CD4-positive, alpha-beta T cell treated with Interleukin-4 for 4 hours (primary cell): ENCODE measurements at regions not wholly inside any gene's neighbourhood (a gene's known extent, or its start where the extent isn't known, plus 50 kb on each side); places are given as distances from the start of the nearest gene placed in this dataset.

Source experiments
- DNase-seq: peaks from one replicate; pipeline ENCODE4 v3.0.0-alpha.2; 2020

DNA sequence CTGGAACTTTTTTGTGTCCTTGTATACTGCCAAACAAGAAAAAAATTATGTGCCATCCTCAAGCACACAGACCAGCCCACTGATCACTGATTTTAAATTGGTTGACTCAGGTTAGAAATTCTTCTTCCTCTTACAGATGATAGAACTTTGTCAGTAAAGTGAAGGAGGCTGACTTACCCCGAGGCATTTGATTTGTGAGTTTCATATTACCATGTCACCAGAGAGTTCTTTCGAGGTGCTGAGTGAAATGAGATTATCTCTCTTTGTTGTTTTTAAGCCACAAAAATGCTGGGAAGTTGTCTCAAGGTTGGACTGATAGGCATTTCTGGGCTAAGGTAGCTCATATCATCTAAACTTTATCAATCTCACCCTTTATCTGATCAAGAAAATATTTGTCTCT, 78.8 kb upstream of the FAM180A start:
- DNase-seq, result no peak

GRCh38 chr7:135825406-135825805, 76.8 kb upstream of the FAM180A start:
- DNase-seq, result no peak

GRCh38 chr7:135822376-135822775, 73.8 kb upstream of the FAM180A start:
- DNase-seq, result no peak

- DNase-seq, result no peak
Measured at GRCh38 chr7:135817583-135817982, 69.0 kb upstream of the FAM180A start.

DNA sequence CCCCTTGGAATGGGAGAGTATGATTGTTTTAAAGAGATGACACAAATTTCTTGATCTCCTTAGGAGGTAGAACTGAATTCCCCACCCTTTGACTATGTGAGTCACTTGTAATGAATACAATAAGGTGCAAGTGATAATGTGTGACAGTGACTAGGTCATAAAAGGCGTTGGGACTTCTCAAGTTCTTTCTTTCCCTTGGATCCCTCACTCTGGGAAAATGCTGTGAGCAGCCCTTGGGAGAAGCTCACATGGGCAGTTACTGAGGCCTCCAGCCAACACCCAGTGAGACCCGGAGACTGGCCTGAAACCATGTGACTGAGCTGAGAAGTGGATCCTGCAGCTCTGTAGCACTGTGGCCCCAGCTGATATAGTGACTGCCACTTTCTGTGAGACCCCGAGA, 66.4 kb upstream of the FAM180A start:
- no peak for DNase-seq

- no peak for DNase-seq
Measured at GRCh38 chr7:135812148-135812547, 63.5 kb upstream of the FAM180A start.

- no peak for DNase-seq
Measured at GRCh38 chr7:135811506-135811905, 62.9 kb upstream of the FAM180A start.

GRCh38 chr7:135808206-135808605, 59.6 kb upstream of the FAM180A start:
- no peak for DNase-seq

DNA sequence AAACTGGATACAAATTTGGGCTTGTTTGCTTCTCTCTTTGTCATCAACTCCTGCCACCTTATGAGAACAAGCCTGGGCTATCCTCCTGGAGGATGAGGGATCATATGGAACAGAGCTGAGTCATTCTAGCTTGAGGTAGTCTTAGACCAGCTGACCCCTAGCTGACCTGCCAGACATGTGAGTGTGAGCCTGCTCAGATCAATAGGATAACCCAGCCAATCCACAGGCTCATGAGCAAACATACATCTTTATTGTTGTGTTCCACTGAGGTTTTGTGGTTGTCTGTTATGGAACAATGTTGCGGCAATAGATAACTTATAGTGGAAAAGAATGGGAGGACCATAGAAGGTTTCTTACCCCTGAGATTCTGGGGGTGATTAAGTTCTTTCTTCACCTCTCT, 54.5 kb upstream of the FAM180A start:
- DNase-seq, result no peak

DNA sequence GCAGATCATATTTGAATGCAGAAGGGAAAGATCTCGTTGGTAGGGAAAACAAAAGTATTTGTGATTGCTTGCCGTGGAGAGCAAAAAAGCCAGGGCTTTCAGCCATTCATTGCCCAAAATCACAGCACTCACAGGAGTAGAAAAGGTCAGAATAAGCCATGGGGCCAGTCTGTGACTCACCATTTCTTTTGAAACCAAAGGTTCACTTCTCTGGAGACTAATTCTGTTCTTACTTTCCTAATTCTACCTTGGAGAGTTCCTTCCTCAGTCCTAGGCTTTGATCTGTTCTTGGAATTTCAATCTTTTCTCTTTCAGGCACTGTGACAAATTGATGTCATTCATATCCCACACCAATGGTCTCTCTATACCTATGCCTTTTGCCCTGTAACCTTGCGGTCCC, 54.1 kb upstream of the FAM180A start:
- no peak for DNase-seq

DNA sequence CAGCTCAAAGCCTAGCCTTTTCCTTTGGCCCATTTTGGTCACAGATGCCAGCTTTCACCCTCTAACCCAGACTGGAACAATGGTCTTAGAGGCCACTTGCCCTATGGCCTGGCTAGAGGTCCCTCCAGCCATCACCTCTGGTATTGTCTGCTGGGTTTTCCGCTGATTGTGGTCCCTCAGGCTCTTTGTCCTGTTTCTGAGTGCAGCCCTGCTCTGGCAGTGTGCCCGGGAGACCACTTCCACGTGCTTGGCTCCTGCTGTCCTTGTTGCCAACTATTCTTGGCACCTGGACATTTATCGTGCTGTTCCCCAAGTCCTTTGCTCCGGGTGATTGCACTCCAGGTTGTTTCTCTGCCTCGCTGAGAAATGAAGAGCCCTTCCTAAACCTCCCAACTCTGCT, 53.3 kb upstream of the FAM180A start:
- no peak for DNase-seq

- peak; percentile 72 for DNase-seq
Measured at GRCh38 chr7:135801045-135801693, 52.6 kb upstream of the FAM180A start.

- no peak for DNase-seq
Measured at GRCh38 chr7:135800560-135800959, 51.9 kb upstream of the FAM180A start.

DNA sequence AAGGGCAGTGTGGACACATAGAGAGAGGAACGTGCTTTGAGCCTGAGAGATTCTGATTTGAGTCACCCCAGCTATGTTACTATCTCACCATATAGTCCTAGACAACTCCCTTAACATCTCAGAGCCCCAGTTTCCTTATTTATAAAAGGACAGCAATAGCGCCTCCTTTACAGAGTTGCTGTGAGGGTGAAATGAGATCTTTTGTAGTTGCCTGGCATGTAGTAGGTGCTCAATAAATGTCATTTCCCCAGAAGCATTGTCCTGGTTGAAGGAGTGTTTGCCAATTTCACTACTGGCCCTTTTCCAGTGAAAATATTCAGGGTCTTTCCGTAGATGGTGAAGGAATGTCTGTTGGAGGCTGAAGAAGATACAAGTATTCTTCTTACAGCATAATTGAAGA, 51.3 kb upstream of the FAM180A start:
- DNase-seq, result no peak
